ENCODE measurements at regions not wholly inside any gene's neighbourhood (a gene's known extent, or its start where the extent isn't known, plus 50 kb on each side); places are given as distances from the start of the nearest gene placed in this dataset.
"Not testable (repeated sequence)": the region's sequence is repeated elsewhere in the genome, so short reads cannot be mapped to it uniquely, and the experiment has no call there.

DNA sequence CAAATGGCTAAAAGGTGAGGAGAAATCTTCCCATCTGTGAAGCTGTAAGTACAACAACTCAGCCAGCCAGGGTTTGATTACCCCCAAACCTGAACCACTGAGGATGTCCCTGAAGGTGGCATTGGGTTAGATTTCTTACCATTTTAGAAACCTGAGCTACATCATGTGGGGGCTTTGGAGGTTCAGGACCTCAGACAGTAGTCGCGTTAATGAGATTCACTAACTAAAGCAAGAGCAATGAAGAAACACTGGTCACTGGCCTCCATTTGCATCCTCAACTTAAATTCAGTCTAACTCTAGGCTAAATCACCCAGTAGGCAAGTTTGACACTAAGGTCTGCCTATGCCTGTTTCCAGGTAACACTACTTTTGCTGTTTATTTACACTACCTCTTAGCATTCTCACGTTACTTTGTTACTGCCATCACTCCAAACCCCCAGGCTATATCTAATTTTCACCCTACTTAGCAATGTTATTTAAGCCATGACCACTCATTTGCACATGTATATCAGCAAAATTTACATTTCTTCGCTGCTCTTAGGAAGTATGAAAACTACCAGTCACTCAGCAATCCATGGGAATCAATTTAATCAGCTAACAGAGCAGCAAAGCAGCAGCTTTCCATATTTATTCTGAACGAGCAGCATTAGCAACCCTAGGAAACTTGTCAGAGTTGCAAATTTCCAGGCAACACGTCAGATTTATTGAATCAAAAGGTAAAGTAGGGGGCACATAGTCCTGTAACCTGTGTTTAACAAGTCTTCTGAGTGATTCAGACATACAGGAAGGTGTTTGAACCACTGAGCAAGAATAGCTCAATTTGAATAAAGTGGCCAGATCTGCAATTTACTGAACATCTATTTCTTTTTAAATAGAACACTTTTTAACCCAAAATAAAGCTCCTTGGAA is 788.4 kb upstream of the SORCS1 start:
- no peak for DNase-seq

DNA sequence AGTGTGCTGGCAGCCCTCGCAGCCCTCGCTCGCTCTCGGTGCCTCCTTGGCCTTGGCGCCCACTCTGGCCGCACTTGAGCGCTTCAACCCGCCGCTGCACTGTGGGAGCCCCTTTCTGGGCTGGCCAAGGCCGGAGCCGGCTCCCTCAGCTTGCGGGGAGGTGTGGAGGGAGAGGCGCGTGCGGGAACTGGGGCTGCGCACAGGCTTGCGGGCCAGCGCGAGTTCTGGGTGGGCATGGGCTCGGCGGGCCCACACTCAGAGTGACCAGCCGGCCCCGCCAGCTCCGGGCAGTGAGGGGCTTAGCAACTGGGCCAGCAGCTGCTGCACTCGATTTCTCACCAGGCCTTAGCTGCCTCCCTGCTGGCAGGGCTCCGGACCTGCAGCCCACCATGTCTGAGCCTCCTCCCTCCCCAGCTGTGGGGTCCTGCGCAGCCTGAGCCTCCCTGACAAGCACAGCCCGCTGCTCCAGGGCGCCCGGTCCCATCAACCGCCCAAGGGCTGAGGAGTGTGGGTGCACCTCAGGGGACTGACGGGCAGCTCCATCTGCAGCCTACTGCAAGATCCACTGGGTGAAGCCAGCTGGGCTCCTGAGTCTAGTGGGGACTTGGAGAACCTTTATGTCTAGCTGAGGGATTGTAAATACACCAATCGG is 786.0 kb upstream of the SORCS1 start:
- not testable (repeated sequence) for DNase-seq

DNA sequence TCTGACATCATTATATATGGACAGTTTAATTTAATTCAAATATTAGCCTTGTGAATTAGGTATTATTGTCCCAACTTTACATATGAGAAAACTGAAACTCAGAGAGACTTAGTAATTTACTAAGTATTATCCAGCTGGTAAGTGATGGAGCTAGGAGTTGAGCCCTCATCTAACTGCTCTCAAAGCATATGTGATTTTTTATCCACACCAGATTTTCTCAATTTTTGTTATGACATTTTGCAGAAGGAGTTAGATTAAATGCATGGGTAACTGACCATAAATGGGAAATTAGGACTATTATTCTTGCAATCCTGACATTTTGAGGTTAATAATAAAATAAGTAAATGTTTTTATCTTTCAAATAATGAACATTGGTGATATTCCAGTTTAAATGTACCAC is 778.3 kb upstream of the SORCS1 start:
- DNase-seq = no peak

DNA sequence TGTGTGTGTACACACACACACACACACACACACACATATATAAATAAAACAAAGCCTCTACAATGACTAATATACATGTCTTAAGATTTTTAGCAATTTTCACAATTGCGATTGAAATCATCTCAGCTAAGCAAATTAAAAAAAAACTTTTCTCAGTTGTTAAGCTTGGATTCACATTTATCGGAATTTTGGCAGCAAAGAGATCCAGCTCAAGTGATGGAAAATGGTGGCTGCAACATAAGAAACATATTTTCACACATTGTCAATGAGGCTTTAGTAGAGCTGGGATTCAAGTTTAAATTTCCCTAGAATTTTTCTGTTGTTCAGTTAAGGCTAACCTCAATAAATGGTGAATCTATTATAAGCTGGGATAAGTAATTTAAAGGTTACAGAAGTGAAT is 768.6 kb upstream of the SORCS1 start:
- DNase-seq = no peak

DNA sequence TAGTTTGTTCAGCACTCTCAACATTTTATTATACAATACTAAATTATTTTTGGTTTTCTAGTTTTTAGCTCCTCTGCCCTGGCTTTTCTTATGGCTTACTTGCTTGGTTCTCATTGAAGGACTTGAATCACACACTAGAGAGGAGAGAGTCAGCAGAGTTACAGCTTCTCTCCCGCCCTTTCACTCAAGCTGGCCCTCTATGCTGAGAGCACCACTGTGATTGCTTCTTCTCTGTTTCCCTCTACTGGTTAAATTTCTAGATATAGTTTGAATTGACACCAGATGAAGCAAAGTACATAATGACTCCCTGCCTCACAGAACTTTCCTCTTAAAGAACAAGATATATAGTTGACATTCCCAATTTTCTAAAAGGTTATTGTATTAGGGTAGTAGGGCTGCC is 767.3 kb upstream of the SORCS1 start:
- no peak for DNase-seq

DNA sequence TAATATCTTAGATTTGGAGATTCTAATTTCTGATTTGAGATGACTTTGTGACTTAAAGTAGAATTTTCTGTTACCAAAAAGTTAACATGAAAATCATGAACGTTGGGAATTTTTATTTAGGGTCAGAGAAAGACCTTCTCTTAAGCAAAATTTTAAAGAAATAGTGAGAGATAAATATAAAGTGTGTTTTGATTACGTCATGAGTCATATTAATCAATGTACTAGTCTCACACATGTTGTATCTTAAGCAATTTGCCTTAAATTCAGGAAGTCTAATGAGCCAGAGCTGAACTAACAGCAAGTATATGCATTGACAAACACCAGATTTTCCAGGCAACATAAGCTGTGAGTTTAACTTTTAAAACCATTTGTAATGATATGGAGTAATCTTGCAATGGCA is 765.5 kb upstream of the SORCS1 start:
- no peak for DNase-seq

DNA sequence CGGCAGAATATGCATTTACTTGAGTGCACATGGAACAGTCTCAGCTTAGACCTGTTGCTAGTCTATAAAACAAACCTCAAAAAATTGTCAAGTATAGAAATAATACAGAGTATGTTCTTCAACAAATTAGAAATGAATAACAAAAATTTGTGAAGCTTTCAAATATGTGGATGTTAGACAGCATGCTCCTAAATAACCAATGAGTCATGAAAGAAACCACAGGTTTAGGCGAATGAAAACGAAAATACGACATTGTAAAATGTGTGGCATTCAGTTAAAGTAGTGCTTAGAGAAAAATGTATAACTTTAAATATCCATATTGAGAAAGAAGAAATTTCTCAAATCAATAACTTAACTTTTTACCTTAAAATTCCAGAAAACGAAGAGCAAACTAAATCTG is 760.0 kb upstream of the SORCS1 start:
- DNase-seq = no peak

DNA sequence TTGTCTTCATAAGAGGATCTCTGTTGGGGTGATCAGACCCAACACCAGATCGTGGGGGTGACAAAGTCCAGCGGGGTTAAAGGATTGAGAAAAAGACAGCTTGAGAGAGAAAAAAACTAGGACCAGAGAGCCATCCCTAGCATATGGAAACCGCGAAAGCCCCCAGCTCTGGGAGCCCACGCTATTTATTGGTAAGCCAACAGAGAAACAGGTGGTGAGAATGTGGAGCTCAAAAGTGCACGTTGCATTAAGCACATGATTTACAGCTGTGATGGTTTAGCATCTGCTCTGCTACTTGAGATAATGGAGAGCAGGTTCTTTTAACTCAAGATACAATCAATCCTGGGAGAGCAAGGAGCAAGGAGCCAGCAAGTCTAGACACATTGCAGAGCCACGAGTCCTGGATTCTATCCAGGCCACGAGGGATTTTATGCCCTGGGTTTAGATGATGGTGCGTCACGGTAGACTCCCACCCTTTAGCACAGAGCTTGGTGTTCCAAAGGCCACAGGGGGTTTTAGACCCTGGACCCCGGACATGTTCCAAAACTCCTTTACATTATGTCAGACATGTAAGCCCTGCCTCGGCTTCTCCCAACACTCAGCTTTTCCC is 755.2 kb upstream of the SORCS1 start:
- DNase-seq = no peak

DNA sequence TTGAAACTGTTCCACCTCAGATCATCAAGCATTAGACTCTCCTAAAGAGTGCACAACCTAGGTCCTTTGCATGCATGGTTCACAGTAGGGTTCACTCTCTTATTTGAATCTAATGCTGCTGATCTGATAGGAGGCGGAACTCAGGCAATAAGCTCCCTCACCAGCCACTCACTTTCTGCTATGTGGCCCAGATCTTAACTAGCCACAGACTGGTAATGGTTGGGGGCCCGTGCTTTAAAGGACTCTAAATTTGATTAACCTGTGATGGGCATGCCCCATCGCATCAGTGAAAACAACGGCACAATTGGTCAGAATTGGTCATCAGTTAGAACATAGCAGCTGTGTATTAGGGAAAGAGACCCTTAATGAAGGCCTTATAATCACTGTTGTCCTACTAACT is 753.7 kb upstream of the SORCS1 start:
- no peak for DNase-seq

DNA sequence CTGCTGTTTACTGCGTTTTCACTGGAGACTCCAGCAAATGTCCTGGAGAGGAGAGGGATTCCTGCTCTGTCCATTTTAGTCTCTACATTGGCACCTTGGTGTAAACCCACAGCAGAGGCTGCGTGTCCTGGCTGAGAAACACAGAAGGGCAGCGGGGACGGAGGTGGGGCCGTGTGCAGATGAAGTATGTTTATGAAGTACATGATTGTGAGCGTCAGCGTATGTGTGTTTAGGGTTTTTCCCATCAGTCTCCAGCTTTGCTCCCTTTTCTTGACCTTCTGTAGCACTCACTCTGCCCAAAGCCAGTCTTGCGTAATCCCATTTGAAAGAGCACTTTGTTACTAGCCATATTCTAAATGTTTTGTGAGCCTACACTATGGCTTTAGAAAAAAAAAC is 750.7 kb upstream of the SORCS1 start:
- peak; percentile 16 for DNase-seq

DNA sequence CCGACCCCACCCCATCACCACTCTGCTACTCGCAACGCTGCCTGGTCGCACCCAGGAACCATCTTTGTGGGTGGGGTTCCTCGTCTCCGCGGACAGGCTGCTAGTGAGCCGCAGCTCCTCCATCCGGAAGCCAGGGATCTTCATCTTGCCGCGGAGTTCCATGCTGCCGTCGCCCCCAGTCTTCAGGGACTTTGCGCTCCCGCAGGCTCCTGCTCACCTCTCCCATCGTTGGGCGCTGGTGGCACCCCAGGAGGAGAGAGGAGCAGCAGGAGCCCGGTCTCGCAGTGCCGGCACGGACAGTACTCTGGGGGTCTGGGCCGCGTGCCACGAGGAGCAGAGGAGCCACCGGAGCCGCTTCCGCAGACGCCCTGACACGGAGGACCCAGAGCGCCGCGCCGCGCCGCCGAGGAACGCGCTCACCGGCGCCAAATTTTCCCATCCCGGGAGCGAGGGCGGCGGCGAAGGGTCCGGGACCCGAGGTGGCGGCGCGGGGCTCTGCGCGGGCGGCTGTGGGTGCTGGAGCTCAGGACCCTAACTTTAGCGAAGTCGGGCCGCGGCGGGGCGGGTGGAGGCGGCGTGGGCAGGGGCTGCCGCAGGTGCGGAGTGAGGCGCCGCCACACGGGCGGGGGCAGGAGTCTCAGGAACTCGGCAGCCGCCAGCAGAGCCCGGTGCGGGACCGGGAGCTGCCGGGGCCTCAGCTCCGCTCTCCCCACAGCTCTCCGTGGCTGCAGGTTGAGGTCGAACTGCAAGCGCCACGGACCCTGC is 750.1 kb upstream of the SORCS1 start:
- peak; percentile 19 for DNase-seq

DNA sequence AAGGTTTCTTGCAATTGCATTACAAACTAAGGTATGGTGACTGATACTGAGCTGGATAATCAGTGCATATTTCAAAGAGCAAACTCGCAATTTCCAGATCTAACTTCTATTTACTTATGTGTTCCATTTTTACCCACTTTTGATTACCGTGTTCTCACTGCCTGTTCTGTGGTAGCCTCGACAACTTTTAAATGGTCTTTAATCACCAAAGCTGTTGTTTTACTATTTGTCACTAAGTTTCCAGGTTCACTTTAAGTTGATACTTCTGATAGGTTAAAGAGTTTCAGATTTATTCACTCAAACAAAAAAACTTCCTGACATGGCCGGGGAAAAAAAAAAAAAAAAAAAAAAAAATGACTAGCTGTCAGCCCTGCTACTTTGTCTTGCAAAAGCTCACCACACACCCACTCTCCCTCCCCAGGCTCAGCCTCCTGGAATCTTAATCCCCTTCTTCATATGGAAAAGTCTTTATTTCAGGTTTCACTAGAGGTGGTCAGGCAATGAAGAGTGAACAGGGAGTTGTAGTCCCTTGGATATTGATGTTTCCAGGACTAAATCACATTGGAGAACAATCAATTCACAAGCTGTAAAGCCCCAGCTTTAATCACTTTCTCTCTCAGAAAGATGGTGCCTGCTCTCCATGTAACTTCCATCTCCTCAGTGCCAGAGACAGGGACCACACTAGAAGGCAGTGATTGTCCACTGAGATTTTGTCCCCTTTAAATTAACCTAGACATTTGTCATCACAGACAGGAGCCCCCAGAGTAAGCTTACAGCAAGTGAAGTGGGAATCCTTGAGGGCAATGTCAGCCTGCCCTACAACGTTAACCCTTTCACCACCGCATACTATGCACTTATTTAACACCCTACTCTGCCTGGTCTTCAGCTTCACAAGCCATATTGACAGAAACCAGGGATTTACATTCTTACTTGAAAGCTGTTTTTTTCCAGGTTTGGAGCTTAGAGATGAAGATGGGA is 749.1 kb upstream of the SORCS1 start:
- no peak for DNase-seq

DNA sequence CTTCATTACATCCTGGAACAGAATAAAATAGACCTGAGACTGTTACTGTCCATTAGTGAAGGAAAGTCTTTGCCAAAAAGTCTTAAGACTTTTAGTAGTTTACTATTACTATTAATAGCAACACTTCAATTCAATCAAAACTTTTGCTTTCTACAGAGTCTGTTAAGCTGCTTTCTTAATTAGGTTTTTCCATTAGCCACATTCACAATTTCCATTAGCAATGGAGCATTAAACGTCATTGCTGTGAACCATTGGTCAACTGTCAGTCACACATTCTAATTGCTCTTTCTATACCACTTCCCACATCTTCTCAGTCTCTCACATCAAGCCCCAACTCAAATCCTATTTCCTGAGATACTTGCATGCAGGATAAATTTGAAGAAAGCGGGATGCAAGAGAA is 736.6 kb upstream of the SORCS1 start:
- DNase-seq = no peak

DNA sequence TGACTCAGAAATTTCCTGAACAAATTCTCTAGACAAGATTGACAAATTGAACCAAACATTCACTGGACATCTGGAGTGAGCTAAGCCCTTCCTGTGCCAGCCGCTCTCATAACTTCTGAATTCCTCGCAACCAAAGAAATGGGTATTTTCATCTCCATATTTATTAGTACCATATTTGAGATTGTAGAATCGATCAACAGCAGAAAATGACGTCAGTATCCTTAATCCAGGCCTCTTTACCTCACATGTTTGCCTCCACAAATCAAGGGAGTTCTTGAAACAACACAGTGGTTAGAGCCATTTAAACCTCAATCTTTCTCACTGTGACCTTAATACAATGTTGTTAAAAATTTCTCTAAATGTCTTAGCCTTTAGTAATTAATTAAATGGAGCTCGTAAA is 735.6 kb upstream of the SORCS1 start:
- no peak for DNase-seq

DNA sequence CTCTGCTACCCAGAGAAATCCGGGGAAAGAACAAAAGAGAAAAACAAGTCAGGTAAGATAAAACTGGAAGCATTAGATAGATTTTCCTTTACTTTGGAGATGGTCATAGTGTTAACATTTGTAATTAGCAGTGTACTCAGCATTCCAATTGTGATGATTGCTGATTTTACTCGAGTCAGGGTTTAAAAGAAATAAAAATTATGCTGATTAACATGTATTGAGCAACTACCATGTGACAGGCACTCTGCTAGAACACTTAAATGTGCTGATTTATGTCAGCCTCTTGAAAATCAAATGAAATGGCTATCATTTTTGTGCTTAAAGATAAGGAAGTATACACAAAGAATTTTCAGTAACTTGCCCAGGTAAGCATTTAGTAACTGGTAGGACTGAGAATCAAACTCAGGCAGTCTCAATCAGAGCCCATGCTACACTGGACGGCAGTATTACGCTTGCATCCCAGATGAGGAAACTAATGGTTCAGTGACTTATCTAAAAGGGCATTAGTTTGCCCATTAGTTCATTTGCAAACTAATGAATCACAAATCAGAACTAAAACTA is 735.1 kb upstream of the SORCS1 start:
- DNase-seq = no peak

DNA sequence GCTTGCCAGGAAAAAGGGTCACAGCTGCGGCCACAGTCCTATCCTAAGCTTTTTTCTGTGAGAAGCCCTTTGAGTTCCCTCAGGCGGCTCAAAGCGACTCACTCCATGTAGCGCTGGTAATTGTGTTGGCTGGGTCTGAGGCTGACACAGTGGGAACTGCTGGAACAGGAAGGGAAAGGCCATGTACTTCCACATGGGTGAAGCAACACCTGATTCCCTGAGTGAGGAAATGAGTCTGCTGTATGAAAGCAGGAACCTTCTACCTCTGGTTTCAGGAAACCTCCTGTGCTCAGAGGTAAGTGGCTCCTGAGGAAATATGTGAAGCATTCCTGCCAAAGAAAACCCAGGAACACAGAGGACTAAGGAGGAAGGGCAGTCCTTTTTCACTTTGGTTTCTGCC is 734.6 kb upstream of the SORCS1 start:
- DNase-seq = no peak

DNA sequence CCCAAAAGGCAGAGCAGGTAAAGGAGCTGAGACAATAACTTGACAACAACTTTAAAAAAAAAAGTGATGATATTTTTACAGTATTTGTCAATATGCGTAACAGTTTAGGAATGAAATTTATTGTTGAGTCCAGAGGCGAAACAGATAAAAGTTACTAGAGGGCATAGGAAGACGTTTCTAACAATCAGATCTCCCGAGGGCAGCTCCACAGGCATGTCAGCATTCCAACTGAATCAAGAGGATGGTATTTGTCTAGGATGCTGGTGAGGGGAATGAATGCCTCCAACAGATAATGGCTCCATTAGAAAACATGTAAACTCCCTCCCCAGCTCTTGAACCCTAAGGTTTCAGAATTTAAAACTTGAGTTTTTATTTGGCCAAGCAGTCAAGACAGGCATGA is 733.9 kb upstream of the SORCS1 start:
- DNase-seq = no peak

DNA sequence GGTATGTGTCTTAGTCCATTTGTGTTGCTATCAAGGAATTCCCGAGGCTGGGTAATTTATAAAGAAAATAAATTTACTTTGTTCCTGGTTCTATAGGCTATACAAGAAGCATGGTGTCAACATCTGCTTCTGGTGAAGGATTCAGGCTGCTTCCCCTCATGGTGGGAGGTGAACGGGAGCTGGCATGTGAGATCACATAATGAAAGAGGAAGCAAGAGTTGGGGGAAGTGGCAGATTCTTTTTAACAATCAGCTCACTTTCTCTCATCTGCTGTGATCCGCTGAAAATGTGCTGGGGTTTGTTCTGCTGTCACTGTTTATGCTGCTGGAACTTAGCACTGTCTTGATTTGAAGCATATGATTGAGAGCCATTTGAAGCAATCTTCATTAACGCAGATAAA is 730.0 kb upstream of the SORCS1 start:
- no peak for DNase-seq

DNA sequence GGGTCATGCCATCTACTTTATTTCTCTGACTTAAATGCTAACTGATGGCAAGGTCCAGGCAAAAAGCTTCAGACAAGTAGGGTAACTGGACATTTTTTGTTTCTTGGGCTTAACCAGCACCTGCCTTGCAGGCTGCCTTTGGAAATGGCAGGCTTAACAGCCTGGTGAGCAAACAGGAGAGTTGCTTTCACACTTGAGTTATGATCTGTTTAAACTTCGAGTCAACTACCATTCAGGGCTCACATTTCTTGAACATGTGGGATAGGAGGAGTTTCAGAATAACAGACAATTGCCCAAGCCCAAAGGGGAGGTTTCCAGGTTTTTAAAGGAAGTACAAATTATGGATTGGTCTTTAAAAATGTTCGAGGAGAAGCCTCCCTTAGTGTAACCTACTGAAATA is 724.6 kb upstream of the SORCS1 start:
- DNase-seq = no peak

DNA sequence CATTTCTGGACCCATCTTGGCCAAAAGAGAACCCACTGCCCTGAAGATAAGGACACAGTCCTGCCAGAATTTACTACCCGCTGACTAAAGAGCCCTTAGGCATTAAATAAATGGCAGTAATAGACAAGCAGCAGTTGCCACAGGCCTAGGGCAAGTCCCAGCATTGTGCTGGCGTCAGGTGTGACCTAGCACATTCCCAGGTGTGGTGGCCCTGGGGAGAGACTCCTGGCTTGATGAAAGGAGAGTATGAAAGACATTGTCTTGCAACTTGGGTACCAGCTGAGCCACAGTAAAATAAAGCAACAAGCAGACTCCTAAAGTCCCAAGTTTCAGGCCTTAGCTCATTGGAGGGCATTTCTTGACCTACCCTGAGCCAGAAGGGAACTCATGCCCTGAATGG is 715.7 kb upstream of the SORCS1 start:
- no peak for DNase-seq

DNA sequence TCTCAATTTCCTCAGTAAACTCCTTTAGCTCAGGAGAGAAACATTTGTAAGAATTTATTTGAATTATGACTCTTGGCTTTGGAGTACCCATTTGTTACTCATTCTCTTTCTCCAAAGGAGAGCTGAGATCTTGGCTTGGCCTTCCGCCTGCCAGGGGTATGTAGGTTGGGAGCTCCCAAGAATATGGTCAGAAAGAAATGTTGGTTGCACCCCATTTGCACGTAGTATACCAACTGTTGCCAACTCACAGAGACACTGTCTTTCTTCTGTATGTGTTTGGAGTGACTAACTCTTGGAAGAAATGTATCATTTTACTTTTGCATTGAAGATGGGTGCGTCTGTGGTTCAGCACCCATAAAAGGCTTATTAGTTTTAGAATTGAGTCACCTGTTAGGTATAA is 708.5 kb upstream of the SORCS1 start:
- DNase-seq = no peak

DNA sequence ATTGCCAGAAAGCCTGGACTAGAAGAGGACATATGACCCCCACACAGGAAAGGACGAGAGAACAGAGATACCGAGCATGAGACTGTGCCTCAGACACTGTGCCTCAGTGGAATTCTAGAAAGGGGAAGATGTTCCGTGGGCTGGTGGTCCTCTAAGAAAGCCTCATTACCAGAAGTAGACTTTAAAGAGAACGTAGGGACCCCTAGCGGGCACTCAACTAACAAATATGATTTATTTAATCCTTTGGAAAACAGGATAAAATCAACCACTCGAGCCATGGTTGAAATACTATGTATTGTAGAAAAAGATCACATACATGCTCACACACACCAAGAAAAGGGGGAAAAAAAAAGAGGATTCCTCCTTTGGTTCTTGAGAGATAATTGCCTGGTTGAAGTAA is 701.2 kb upstream of the SORCS1 start:
- DNase-seq = no peak
